Right lobe of liver (tissue), 4 donors: ENCODE measurements at regions not wholly inside any gene's neighbourhood (a gene's known extent, or its start where the extent isn't known, plus 50 kb on each side); places are given as distances from the start of the nearest gene placed in this dataset.

Experiments
- POLR2A ChIP-seq: fragments of 450-650 bp; IDR thresholded peaks from one replicate; pipeline ENCODE4 v1.6.1; 2017; ENCODE audit warnings: antibody characterized with exemption, mild to moderate bottlenecking
- TF ChIP-seq, protein P1 (sequence below), 4 donors: fragments of 200-600 bp in 3 of 4; fragments of 450-650 bp in 1 of 4; IDR thresholded peaks; one replicate each; pipeline versions ENCODE4 v1.5.1 to v1.8.0; 2016 to 2022; ENCODE audit warnings: antibody characterized with exemption in 4 of 4, mild to moderate bottlenecking in 2 of 4
- donor health status: DM: no; HTN: no; CAD: no.
- donor health status: DM: no; HTN: no; CAD: no.
- donor health status: DM: no; HTN: yes; CAD: no.

DNA sequence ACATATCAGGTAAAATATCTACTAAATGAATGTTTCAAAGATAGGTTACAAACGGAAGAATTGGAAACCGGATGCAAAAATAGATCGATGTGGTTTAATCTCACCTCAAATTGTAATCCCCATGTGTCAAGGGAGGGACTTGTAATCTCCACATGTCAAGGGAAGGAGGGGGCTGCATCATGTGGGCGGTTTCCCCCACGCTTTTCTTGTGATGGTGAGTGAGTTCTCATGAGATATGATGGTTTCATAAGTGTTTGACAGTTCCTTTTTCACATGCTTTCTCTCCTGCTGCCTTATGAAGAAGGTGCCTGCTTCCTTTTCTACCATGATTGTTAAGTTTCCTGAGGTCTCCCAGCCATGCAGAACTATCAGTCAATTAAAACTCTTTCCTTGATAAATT lies 408.7 kb upstream of the TMPRSS15 start:
- no peak for TF ChIP-seq POLR2A
- TF ChIP-seq, protein P1, sequence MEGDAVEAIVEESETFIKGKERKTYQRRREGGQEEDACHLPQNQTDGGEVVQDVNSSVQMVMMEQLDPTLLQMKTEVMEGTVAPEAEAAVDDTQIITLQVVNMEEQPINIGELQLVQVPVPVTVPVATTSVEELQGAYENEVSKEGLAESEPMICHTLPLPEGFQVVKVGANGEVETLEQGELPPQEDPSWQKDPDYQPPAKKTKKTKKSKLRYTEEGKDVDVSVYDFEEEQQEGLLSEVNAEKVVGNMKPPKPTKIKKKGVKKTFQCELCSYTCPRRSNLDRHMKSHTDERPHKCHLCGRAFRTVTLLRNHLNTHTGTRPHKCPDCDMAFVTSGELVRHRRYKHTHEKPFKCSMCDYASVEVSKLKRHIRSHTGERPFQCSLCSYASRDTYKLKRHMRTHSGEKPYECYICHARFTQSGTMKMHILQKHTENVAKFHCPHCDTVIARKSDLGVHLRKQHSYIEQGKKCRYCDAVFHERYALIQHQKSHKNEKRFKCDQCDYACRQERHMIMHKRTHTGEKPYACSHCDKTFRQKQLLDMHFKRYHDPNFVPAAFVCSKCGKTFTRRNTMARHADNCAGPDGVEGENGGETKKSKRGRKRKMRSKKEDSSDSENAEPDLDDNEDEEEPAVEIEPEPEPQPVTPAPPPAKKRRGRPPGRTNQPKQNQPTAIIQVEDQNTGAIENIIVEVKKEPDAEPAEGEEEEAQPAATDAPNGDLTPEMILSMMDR (IDR thresholded peaks at IDR 0.05): no peak
